ENCODE measurements at regions not wholly inside any gene's neighbourhood (a gene's known extent, or its start where the extent isn't known, plus 50 kb on each side); places are given as distances from the start of the nearest gene placed in this dataset.

DNA sequence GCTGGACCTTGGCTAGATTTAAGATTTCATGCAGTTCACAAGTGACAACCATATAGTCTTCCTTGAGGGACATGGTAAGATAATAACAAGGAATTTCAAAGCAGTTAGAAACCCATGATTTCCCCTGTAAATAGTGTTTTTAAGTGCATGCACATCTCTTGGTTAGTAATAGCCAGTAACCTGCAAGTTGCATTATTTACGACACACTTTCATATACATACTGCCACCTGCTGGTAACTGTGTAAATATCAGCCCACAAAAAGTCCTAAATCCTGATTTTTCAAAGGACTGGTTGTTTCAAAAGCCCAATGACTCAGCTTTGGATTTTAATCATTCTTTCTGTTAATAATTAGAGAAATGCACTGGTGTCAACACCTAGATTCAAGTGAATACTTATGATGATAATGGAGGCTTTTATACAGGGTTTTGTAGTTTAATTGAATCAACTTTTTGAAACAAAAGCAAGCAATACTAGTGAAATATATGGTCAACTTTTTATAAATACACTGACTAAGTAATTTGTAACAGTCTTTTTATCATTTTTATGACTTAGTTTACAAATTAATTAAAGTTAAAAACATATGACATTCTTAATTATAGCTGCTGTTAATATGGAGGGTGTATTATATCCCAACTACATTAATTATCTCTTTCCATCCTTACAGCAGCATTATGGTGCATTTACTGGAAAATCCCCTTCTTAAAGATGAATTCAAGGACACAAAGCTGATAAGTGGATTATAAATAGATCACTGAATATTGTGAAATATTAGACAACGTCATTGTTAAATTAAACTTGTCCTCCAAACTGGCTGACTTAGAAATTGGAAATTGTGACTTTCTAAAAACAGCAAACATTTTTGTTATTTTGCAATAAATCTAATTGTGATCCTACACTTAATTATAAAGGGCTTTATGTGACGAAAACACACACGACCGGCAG, 367.7 kb upstream of the SEMA3D start:
- H3K4me1 Mint-ChIP-seq (ENCODE audit: low read depth), result peaks cover 22% of the 10 kb centered on the region
- DNase-seq, result peak; percentile 76
- no peaks in the 10 kb centered on the region for H3K36me3 Mint-ChIP-seq (ENCODE audit: low read depth)
- no peak overlapping the region for H3K27ac Mint-ChIP-seq
- no peak overlapping the region for H3K4me3 Mint-ChIP-seq
- H3K9me3 Mint-ChIP-seq, result no peaks in the 10 kb centered on the region
- TF ChIP-seq, protein P1, sequence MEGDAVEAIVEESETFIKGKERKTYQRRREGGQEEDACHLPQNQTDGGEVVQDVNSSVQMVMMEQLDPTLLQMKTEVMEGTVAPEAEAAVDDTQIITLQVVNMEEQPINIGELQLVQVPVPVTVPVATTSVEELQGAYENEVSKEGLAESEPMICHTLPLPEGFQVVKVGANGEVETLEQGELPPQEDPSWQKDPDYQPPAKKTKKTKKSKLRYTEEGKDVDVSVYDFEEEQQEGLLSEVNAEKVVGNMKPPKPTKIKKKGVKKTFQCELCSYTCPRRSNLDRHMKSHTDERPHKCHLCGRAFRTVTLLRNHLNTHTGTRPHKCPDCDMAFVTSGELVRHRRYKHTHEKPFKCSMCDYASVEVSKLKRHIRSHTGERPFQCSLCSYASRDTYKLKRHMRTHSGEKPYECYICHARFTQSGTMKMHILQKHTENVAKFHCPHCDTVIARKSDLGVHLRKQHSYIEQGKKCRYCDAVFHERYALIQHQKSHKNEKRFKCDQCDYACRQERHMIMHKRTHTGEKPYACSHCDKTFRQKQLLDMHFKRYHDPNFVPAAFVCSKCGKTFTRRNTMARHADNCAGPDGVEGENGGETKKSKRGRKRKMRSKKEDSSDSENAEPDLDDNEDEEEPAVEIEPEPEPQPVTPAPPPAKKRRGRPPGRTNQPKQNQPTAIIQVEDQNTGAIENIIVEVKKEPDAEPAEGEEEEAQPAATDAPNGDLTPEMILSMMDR (IDR thresholded peaks at IDR 0.05), result peak; percentile 92
- no peaks in the 10 kb centered on the region for H3K27me3 Mint-ChIP-seq (ENCODE audit: insufficient read depth)

DNA sequence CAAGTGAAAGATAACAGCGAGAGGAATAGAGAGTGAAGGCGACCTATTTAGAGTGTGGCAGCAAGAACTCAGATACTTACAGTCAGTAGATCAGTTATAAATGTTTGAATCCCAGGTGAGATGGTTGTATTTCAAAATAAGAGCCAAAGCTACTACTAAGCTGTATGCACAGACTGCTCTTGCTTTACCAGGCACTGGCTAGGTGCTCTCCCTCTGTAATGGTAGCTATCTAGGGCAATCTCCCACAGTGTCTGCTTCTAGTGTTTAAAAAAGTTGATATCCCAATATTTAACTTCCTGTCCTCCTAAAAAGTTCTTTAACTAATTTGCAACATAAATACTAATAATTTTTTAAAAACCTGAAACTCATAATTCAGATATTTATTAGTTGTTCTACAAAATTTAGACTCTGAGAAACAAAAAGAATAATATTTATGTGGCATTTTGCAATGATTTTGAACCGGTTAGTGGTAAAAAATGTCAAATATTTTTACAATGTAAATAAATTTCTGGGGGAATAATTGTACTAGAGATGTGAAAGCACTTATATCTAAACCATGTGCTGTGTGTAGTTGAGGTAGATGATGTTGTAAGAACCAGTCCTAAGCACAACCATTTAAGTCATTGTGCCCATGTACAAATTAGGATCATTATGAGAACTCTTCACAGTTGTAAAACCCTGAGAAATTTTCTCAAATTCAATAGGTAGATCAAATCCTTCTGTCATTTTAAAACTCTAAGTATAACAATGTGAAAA, 349.3 kb upstream of the SEMA3D start:
- Mint-ChIP-seq H3K27ac (no peak overlapping the region), H3K4me3 (no peak overlapping the region), H3K9me3 (no peaks in the 10 kb centered on the region), H3K27me3 (ENCODE audit: insufficient read depth) (no peaks in the 10 kb centered on the region), H3K36me3 (ENCODE audit: low read depth) (no peaks in the 10 kb centered on the region), H3K4me1 (ENCODE audit: low read depth) (peaks cover 9% of the 10 kb centered on the region)
- TF ChIP-seq, protein P1 (IDR thresholded peaks at IDR 0.05), result no peak
- DNase-seq, result no peak

DNA sequence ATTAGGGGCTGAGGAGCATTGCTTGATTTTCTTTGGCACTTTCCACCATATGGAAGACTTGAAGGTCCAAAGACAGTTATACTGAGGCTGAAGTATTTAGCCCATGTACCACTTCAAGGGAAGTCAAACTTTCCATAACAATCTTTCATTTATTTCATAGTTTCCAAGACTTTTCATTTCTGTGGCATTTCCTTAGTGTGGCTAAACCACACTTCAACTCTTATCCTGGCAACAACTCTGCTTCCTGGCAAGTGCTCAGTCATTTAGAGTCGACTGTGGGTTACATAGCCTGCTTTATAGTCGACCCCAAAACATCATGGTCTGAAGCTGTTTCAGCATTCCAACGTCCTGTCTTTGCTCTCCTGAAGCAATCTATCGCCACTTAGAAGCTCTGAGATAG, 343.0 kb upstream of the SEMA3D start:
- Mint-ChIP-seq H3K9me3 (no peaks in the 10 kb centered on the region), H3K4me1 (ENCODE audit: low read depth) (peaks cover 32% of the 10 kb centered on the region), H3K27me3 (ENCODE audit: insufficient read depth) (no peaks in the 10 kb centered on the region), H3K4me3 (no peak overlapping the region; the same call in 1 of the 2 replicates), H3K27ac (peak overlapping the region; percentile 59; the same call in 1 of the 2 replicates), H3K36me3 (ENCODE audit: low read depth) (no peaks in the 10 kb centered on the region)
- DNase-seq, result peak; percentile 5
- TF ChIP-seq, protein P1 (IDR thresholded peaks at IDR 0.05), result no peak

DNA sequence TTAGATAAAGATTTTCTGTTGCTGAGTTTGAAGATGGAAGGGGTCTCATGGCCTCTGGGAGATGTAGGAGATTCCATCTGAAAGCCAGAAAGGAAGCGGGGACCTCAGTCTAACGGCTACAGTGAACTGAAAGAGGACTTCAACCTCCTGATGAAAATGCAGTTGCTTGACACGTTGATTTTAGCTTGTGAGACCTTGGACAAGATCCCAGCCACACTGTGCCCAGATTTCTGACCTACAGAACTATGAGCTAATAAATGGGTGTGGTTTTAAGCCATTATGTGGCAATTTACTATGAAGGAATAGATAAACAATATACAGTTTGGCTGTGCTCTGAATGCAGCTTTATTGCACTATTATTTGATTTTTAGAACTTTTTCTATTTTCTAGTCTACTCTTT, 342.3 kb upstream of the SEMA3D start:
- H3K4me1 Mint-ChIP-seq (ENCODE audit: low read depth), result peaks cover 32% of the 10 kb centered on the region

DNA sequence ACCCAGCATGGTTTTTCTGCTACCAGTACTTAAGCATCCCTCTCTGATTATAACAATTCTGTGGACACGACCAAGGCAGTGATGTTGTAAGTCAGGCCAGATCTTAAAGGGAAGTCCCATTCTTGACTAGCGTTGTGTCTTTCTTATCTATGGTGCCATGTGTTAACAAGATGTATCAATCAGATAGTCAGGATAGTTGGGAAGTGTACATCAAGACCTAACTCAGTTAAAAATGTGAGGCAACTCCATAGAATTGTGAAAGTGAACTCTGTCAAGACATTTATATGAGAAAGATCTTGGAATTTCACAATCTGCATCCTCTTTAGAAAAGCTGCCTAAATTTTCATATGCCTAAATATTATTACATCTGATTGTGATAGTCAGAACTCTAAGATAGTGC, 341.7 kb upstream of the SEMA3D start:
- Mint-ChIP-seq H3K4me1 (ENCODE audit: low read depth) (peaks cover 32% of the 10 kb centered on the region), H3K36me3 (ENCODE audit: low read depth) (no peaks in the 10 kb centered on the region), H3K9me3 (no peaks in the 10 kb centered on the region), H3K27me3 (ENCODE audit: insufficient read depth) (no peaks in the 10 kb centered on the region), H3K4me3 (no peak overlapping the region), H3K27ac (no peak overlapping the region)
- no peak for DNase-seq
- TF ChIP-seq, protein P1 (IDR thresholded peaks at IDR 0.05), result no peak

More for the DNA sequence above, 342.3 kb upstream of the SEMA3D start:
- Mint-ChIP-seq H3K27me3 (ENCODE audit: insufficient read depth) (no peaks in the 10 kb centered on the region), H3K4me3 (peak overlapping the region; percentile 3; the same call in 1 of the 2 replicates), H3K9me3 (no peaks in the 10 kb centered on the region), H3K27ac (no peak overlapping the region; the same call in 1 of the 2 replicates), H3K36me3 (ENCODE audit: low read depth) (no peaks in the 10 kb centered on the region)
- TF ChIP-seq, protein P1 (IDR thresholded peaks at IDR 0.05), result no peak
- DNase-seq, result peak; percentile 25
